Gastroesophageal sphincter (tissue), 3 donors: ENCODE measurements at regions not wholly inside any gene's neighbourhood (a gene's known extent, or its start where the extent isn't known, plus 50 kb on each side); places are given as distances from the start of the nearest gene placed in this dataset.

ENCODE experiments used
- POLR2AphosphoS5 ChIP-seq: sonication (generic); formaldehyde crosslinking; IDR thresholded peaks from one replicate; pipeline ENCODE4 v1.6.1; 2017; ENCODE audit warnings: antibody characterized with exemption
- TF ChIP-seq, protein P1 (sequence below), 4 experiments: fragments of 200-600 bp in 2 of 4; fragments of 450-650 bp in 2 of 4; sonication (generic) in 1 of 4; IDR thresholded peaks; one replicate each; pipeline ENCODE4 v1.5.1; 2017 to 2019; ENCODE audit warnings: antibody characterized with exemption in 4 of 4, mild to moderate bottlenecking in 2 of 4, moderate library complexity in 2 of 4

DNA sequence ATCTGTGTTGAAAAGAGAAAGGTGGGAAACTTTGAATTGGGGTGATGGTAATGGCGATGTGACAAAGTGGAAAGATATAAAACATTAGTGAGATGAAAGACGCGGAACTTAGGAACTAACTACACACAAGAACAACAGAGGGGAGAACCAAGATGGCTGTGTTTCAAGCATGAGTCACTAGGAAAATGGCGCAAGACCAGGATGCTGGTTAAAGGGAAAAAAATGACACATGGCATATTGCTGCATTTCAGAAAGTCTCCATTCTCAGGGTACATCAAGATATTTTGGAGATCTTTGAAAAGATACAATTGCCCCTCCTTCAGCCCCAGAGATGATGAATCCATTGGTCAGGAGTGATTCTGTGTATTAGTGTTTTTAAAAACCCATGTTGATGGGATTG, 164.4 kb downstream of the FBXO8 start:
- TF ChIP-seq, protein P1, sequence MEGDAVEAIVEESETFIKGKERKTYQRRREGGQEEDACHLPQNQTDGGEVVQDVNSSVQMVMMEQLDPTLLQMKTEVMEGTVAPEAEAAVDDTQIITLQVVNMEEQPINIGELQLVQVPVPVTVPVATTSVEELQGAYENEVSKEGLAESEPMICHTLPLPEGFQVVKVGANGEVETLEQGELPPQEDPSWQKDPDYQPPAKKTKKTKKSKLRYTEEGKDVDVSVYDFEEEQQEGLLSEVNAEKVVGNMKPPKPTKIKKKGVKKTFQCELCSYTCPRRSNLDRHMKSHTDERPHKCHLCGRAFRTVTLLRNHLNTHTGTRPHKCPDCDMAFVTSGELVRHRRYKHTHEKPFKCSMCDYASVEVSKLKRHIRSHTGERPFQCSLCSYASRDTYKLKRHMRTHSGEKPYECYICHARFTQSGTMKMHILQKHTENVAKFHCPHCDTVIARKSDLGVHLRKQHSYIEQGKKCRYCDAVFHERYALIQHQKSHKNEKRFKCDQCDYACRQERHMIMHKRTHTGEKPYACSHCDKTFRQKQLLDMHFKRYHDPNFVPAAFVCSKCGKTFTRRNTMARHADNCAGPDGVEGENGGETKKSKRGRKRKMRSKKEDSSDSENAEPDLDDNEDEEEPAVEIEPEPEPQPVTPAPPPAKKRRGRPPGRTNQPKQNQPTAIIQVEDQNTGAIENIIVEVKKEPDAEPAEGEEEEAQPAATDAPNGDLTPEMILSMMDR (IDR thresholded peaks at IDR 0.05), result no peak
- peak; percentile 42 for TF ChIP-seq POLR2AphosphoS5
